TTC549 (cell line): ENCODE measurements at regions not wholly inside any gene's neighbourhood (a gene's known extent, or its start where the extent isn't known, plus 50 kb on each side); places are given as distances from the start of the nearest gene placed in this dataset.
"Not testable (repeated sequence)": the region's sequence is repeated elsewhere in the genome, so short reads cannot be mapped to it uniquely, and the experiment has no call there.

Source experiments
- FAIRE-seq: peaks from 2 replicates; lab custom pipeline; 2012; peaks lifted over from hg19 to GRCh38; lab: Jason Lieb, UNC

GRCh38 chr3:140870351-140870750 is 71.3 kb upstream of the SLC25A36 start:
- no peak for FAIRE-seq

DNA sequence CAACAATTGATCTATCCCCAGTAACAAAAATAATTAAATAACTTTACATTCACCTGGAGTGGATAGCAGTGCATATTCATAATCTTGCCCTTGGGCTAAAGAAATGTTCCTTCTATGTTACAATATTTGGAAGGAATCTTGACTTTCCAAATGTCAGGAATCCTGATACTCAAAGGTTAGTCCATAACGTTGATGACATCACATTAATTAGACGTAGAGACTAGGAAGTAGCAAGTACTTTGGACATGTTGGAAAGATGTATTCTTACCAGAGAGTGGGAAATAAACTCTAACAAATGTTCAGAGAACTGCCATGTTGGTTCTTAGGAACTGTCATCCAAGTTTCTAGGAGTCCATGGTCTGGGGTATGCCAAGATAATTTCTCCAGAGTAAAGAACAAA is 70.6 kb upstream of the SLC25A36 start:
- no peak for FAIRE-seq

DNA sequence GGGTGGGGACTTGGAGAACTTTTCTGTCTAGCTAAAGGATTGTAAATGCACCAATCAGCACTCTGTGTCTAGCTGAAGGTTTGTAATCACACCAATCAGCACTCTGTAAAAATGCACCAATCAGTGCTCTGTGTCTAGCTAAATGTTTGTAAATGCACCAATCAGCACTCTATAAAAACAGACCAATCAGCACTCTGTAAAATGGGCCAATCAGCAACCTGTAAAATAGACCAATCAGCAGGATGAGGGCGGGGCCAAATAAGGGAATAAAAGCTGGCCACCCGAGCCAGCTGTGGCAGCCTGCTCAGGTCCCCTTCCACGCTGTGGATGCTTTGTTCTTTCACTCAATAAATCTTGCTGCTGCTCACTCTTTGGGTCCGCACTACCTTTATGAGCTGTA is 69.5 kb upstream of the SLC25A36 start:
- not testable (repeated sequence) for FAIRE-seq

GRCh38 chr3:140883428-140884040 is 58.1 kb upstream of the SLC25A36 start:
- no peak for FAIRE-seq

DNA sequence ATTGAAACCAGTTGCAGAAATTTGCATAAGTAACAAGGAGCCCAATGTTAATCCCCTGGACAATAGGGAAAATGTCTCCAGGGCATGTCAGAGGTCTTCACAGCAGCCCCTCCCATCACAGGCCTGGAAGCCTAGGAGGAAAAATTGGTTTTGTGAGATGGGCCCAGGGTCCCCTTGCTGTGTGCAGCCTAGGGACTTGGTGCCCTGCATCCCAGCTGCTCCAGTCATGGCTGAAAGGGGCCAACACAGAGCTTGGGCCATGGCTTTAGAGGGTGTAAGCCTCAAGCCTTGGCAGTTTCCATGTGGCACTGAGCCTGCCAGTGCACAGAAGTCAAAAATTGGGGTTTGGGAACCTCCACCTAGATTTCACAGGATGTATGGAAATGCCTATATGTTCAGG is 55.9 kb upstream of the SLC25A36 start:
- not testable (repeated sequence) for FAIRE-seq
